ENCODE measurements at regions not wholly inside any gene's neighbourhood (a gene's known extent, or its start where the extent isn't known, plus 50 kb on each side); places are given as distances from the start of the nearest gene placed in this dataset.

DNA sequence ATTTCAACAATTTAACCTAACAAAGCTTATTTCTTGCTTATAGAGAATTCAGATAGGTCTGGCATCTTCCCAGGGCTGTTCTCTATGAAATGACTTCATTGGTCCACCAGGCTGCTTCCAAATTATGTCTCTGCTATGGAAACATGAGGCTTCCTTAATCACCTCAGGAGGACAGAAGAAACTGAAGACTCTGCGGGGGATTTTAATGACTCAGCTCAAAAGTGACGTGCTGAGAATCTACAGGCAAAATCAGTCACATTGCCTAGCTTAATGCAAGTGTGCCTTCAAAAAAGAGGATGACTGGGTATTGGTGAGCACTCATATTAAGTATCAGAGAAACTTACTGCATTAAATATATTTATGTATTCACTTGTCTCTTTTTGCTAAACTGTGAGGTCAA is 315.5 kb upstream of the RGMB start:
- CTCF ChIA-PET = no interaction called here
- intact Hi-C loops (cut with micrococcal nuclease; ENCODE audit: unreplicated experiment) = no loop called here
- no TSS peak for BruUV-seq (replicated peaks)
- in situ Hi-C loops (cut with HindIII; ENCODE audit: low pct_unique_long_range_greater_than_20kb, low sequenced_read_pairs) = no loop called here
- no peaks in the 10 kb centered on the region for H3K27me3 ChIP-seq (ENCODE audit: control insufficient read depth, insufficient read depth, low read length)
- H3K4me3 ChIP-seq (ENCODE audit: low read depth in 2 of 2, low read length in 2 of 2) = no peak overlapping the region
- H3K9me3 ChIP-seq (ENCODE audit: control insufficient read depth, insufficient read depth, low read depth, low read length) = no peaks in the 10 kb centered on the region
- no peak overlapping the region for H3K27ac ChIP-seq (ENCODE audit: low read length)
- TF ChIP-seq POLR2AphosphoS5 (IDR thresholded peaks at IDR 0.05; ENCODE audit: low read depth, low read length) = no peak
- TF ChIP-seq, protein P1, sequence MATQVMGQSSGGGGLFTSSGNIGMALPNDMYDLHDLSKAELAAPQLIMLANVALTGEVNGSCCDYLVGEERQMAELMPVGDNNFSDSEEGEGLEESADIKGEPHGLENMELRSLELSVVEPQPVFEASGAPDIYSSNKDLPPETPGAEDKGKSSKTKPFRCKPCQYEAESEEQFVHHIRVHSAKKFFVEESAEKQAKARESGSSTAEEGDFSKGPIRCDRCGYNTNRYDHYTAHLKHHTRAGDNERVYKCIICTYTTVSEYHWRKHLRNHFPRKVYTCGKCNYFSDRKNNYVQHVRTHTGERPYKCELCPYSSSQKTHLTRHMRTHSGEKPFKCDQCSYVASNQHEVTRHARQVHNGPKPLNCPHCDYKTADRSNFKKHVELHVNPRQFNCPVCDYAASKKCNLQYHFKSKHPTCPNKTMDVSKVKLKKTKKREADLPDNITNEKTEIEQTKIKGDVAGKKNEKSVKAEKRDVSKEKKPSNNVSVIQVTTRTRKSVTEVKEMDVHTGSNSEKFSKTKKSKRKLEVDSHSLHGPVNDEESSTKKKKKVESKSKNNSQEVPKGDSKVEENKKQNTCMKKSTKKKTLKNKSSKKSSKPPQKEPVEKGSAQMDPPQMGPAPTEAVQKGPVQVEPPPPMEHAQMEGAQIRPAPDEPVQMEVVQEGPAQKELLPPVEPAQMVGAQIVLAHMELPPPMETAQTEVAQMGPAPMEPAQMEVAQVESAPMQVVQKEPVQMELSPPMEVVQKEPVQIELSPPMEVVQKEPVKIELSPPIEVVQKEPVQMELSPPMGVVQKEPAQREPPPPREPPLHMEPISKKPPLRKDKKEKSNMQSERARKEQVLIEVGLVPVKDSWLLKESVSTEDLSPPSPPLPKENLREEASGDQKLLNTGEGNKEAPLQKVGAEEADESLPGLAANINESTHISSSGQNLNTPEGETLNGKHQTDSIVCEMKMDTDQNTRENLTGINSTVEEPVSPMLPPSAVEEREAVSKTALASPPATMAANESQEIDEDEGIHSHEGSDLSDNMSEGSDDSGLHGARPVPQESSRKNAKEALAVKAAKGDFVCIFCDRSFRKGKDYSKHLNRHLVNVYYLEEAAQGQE (IDR thresholded peaks at IDR 0.05; ENCODE audit: insufficient read depth in 1 of 2, low read depth in 2 of 2, low read length in 1 of 2) = no peak
- TF ChIP-seq TCF7L2 (IDR thresholded peaks at IDR 0.05; ENCODE audit: low read depth, low read length) = no peak
- TF ChIP-seq SIN3A (IDR thresholded peaks at IDR 0.05; ENCODE audit: borderline replicate concordance, insufficient read depth, low read depth, low read length) = no peak
- TF ChIP-seq, protein P2, sequence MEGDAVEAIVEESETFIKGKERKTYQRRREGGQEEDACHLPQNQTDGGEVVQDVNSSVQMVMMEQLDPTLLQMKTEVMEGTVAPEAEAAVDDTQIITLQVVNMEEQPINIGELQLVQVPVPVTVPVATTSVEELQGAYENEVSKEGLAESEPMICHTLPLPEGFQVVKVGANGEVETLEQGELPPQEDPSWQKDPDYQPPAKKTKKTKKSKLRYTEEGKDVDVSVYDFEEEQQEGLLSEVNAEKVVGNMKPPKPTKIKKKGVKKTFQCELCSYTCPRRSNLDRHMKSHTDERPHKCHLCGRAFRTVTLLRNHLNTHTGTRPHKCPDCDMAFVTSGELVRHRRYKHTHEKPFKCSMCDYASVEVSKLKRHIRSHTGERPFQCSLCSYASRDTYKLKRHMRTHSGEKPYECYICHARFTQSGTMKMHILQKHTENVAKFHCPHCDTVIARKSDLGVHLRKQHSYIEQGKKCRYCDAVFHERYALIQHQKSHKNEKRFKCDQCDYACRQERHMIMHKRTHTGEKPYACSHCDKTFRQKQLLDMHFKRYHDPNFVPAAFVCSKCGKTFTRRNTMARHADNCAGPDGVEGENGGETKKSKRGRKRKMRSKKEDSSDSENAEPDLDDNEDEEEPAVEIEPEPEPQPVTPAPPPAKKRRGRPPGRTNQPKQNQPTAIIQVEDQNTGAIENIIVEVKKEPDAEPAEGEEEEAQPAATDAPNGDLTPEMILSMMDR (IDR thresholded peaks at IDR 0.05) = no peak
- ATAC-seq = no peak
- POLR2A ChIA-PET = no interaction called here
- no peaks in the 10 kb centered on the region for H3K4me1 ChIP-seq (ENCODE audit: control insufficient read depth, insufficient read depth, low read length)
- no peaks in the 10 kb centered on the region for H3K36me3 ChIP-seq (ENCODE audit: control insufficient read depth, insufficient read depth, low read length)
- DNase-seq (ENCODE audit: low read depth, low spot score) = no peak

DNA sequence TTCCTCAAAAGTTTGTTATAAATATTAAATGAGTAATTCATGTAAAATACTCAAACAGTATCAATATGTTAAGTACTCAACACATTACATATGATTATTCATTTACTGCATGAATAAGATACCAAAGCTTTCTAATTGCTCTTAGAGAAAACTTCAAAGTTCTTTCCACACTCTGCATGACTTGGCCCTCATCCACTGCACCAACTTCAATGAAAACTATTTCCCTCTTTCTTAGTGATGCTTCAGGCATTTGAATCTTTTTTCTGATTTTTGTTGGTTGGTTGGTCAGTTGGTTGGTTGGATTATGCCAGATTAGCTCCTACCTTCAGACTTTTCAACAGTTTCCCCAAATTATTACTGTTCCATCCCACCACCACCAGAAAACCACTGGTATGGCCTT is 314.7 kb upstream of the RGMB start:
- H3K36me3 ChIP-seq (ENCODE audit: control insufficient read depth, insufficient read depth, low read length) = no peaks in the 10 kb centered on the region
- TF ChIP-seq, protein P2 (IDR thresholded peaks at IDR 0.05) = no peak
- TF ChIP-seq SIN3A (IDR thresholded peaks at IDR 0.05; ENCODE audit: borderline replicate concordance, insufficient read depth, low read depth, low read length) = no peak
- TF ChIP-seq TCF7L2 (IDR thresholded peaks at IDR 0.05; ENCODE audit: low read depth, low read length) = no peak
- TF ChIP-seq, protein P1 (IDR thresholded peaks at IDR 0.05; ENCODE audit: insufficient read depth in 1 of 2, low read depth in 2 of 2, low read length in 1 of 2) = no peak
- TF ChIP-seq POLR2AphosphoS5 (IDR thresholded peaks at IDR 0.05; ENCODE audit: low read depth, low read length) = no peak
- H3K27me3 ChIP-seq (ENCODE audit: control insufficient read depth, insufficient read depth, low read length) = no peaks in the 10 kb centered on the region
- H3K9me3 ChIP-seq (ENCODE audit: control insufficient read depth, insufficient read depth, low read depth, low read length) = no peaks in the 10 kb centered on the region
- DNase-seq (ENCODE audit: low read depth, low spot score) (no peak), ATAC-seq (no peak)
- no peak overlapping the region for H3K27ac ChIP-seq (ENCODE audit: low read length)
- CTCF ChIA-PET = interaction anchor here (0.6 kb wide), 1 partner anchor 10 kb away, joined by 3 read pairs; no protein-coding TSS in a partner anchor
- in situ Hi-C loops (cut with HindIII; ENCODE audit: low pct_unique_long_range_greater_than_20kb, low sequenced_read_pairs) (no loop called here), intact Hi-C loops (cut with micrococcal nuclease; ENCODE audit: unreplicated experiment) (no loop called here)
- no TSS peak for BruUV-seq (replicated peaks)
- POLR2A ChIA-PET = no interaction called here
- H3K4me1 ChIP-seq (ENCODE audit: control insufficient read depth, insufficient read depth, low read length) = no peaks in the 10 kb centered on the region
- no peak overlapping the region for H3K4me3 ChIP-seq (ENCODE audit: low read depth in 2 of 2, low read length in 2 of 2)
